ENCODE measurements at regions not wholly inside any gene's neighbourhood (a gene's known extent, or its start where the extent isn't known, plus 50 kb on each side); places are given as distances from the start of the nearest gene placed in this dataset.

DNA sequence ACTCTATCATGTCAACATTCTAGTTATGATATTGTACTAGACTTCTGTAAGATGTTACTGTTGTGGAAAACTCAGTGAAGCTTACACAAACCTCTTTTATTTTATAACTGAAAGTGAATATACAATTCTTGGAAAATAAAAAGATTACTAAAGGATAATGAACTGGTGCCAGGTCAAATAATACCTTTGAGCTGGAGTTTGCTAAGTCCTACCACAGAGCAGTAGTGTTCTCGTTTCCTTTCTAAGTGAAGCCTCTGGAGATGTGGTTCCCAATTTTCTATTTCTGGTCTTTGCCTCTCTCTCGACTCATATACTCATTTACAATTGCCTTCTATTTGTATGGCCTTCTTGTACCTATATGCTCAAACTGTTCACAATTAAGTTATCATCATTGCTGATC is 942.9 kb downstream of the SQOR start:
- no peak overlapping the region for H3K27ac ChIP-seq
- no peaks in the 10 kb centered on the region for H3K36me3 ChIP-seq
- no peaks in the 10 kb centered on the region for H3K9me3 ChIP-seq (ENCODE audit: severe bottlenecking)
- no peak for DNase-seq
- TF ChIP-seq, protein P1, sequence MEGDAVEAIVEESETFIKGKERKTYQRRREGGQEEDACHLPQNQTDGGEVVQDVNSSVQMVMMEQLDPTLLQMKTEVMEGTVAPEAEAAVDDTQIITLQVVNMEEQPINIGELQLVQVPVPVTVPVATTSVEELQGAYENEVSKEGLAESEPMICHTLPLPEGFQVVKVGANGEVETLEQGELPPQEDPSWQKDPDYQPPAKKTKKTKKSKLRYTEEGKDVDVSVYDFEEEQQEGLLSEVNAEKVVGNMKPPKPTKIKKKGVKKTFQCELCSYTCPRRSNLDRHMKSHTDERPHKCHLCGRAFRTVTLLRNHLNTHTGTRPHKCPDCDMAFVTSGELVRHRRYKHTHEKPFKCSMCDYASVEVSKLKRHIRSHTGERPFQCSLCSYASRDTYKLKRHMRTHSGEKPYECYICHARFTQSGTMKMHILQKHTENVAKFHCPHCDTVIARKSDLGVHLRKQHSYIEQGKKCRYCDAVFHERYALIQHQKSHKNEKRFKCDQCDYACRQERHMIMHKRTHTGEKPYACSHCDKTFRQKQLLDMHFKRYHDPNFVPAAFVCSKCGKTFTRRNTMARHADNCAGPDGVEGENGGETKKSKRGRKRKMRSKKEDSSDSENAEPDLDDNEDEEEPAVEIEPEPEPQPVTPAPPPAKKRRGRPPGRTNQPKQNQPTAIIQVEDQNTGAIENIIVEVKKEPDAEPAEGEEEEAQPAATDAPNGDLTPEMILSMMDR (IDR thresholded peaks at IDR 0.05; ENCODE audit: low read depth, low read length), result no peak
- H3K27me3 ChIP-seq (ENCODE audit: insufficient read depth, low read depth, severe bottlenecking), result no peaks in the 10 kb centered on the region
- H3K4me3 ChIP-seq (ENCODE audit: low read depth, low read length), result no peak overlapping the region

DNA sequence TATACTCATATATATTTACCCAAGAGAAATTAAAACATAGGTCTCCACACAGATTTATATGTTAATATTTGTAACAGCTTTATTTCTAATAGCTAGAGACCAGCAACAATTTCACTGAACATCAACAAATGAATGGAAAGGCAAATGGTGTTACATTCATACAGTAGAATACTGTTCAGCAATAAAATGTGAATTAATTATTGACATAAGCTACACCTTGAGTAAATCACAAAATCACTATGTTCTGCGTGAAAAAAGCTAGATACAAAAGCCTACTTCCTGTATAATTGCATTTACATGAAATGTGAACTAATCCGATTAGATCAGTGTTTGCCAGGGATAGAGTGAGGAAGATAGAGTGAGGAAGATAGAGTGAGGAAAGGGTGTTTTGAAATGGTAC is 945.7 kb downstream of the SQOR start:
- DNase-seq, result no peak
- Histone ChIP-seq H3K36me3 (no peaks in the 10 kb centered on the region), H3K27ac (no peak overlapping the region), H3K9me3 (ENCODE audit: severe bottlenecking) (no peaks in the 10 kb centered on the region), H3K4me3 (ENCODE audit: low read depth, low read length) (no peak overlapping the region), H3K27me3 (ENCODE audit: insufficient read depth, low read depth, severe bottlenecking) (no peaks in the 10 kb centered on the region)
- TF ChIP-seq, protein P1 (IDR thresholded peaks at IDR 0.05; ENCODE audit: low read depth, low read length), result no peak

DNA sequence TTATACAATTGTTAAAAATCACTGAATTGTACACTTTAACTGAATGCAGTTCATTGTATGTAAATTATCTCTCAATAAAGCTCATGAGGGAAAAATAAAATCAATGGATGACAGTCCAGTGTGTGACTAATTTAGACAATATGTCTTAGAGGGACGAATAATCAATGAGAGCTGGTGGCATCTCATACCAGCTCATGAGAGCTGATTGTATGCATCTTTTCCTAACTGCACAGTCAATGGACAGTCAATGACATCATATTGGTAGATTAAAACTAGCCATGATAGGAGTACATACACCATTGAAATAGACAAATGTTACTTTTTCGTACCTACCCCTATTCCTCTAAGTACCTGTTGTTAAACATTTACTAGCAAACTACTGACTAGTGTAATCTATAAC is 946.1 kb downstream of the SQOR start:
- Histone ChIP-seq H3K27ac (no peak overlapping the region), H3K36me3 (no peaks in the 10 kb centered on the region), H3K4me3 (ENCODE audit: low read depth, low read length) (no peak overlapping the region), H3K9me3 (ENCODE audit: severe bottlenecking) (no peaks in the 10 kb centered on the region), H3K27me3 (ENCODE audit: insufficient read depth, low read depth, severe bottlenecking) (no peaks in the 10 kb centered on the region)
- no peak for DNase-seq
- TF ChIP-seq, protein P1 (IDR thresholded peaks at IDR 0.05; ENCODE audit: low read depth, low read length), result no peak

DNA sequence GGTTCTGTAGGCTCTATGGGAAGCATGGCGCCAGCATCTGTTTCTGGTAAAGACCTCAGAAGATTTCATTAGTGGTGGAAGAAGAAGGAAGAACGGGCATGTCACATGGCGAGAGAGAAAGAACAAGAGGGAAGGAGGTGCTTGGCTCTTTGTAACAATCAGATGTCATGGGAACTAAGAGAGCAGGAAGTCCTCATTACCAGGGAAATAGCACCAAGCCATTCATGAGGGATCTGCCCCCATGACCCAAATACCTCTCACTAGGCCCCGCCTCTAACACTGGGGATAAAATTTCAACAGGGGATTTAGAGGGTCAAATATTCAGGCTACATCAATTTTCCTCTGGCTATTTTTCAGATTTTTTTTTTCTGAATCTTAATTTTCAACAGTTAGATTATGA is 954.3 kb downstream of the SQOR start:
- no peaks in the 10 kb centered on the region for H3K27me3 ChIP-seq (ENCODE audit: insufficient read depth, low read depth, severe bottlenecking)
- no peak for DNase-seq
- H3K9me3 ChIP-seq (ENCODE audit: severe bottlenecking), result no peaks in the 10 kb centered on the region
- H3K36me3 ChIP-seq, result no peaks in the 10 kb centered on the region
- no peak overlapping the region for H3K27ac ChIP-seq
- TF ChIP-seq, protein P1 (IDR thresholded peaks at IDR 0.05; ENCODE audit: low read depth, low read length), result no peak
- H3K4me3 ChIP-seq (ENCODE audit: low read depth, low read length), result no peak overlapping the region

DNA sequence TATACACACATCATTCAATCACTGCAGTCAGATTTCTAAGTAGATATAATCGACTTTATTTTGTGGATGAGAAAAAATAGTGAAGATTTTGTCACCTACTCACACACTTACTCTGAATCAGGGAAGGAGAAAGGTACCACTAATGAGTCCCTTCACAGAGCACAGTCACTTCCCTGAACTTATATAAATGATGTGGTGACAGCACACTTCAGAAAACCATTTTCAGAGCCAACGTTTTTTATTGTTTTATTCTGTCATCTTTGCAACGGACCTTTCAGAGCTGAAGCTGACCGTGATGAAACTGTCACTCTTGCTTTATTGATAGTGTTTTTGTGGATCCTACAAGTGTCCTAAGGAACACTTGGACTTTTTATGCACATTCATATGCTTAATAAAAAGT is 956.6 kb downstream of the SQOR start:
- no peak for DNase-seq
- Histone ChIP-seq H3K4me3 (ENCODE audit: low read depth, low read length) (no peak overlapping the region), H3K36me3 (no peaks in the 10 kb centered on the region), H3K9me3 (ENCODE audit: severe bottlenecking) (no peaks in the 10 kb centered on the region), H3K27ac (no peak overlapping the region), H3K27me3 (ENCODE audit: insufficient read depth, low read depth, severe bottlenecking) (no peaks in the 10 kb centered on the region)
- TF ChIP-seq, protein P1 (IDR thresholded peaks at IDR 0.05; ENCODE audit: low read depth, low read length), result no peak

DNA sequence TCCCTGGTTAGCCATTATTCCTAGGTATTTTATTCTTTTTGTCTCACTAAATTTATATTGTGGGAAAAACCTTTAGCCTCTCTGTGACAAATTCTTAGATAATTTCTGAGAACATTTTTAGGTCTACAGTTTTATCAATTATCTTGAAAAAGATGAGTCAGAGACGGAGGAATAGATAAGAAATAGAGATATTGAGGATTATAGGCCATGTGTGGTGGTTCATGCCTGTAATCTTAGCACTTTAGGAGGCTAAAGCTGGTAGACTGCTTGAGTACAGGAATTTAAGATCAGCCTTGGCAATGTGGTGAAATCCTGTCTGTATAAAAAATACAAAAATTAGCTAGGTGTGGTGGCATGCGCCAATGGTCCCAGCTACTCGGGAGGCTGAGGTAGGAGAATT is 960.2 kb downstream of the SQOR start:
- TF ChIP-seq, protein P1 (IDR thresholded peaks at IDR 0.05; ENCODE audit: low read depth, low read length), result no peak
- no peak for DNase-seq

More for the DNA sequence above, 960.2 kb downstream of the SQOR start:
- H3K27me3 ChIP-seq (ENCODE audit: insufficient read depth, low read depth, severe bottlenecking), result no peaks in the 10 kb centered on the region
- H3K27ac ChIP-seq, result no peak overlapping the region
- no peaks in the 10 kb centered on the region for H3K36me3 ChIP-seq
- no peak overlapping the region for H3K4me3 ChIP-seq (ENCODE audit: low read depth, low read length)
- no peaks in the 10 kb centered on the region for H3K9me3 ChIP-seq (ENCODE audit: severe bottlenecking)

Data from WERI-Rb-1 (cell line).